ENCODE measurements at regions not wholly inside any gene's neighbourhood (a gene's known extent, or its start where the extent isn't known, plus 50 kb on each side); places are given as distances from the start of the nearest gene placed in this dataset.

DNA sequence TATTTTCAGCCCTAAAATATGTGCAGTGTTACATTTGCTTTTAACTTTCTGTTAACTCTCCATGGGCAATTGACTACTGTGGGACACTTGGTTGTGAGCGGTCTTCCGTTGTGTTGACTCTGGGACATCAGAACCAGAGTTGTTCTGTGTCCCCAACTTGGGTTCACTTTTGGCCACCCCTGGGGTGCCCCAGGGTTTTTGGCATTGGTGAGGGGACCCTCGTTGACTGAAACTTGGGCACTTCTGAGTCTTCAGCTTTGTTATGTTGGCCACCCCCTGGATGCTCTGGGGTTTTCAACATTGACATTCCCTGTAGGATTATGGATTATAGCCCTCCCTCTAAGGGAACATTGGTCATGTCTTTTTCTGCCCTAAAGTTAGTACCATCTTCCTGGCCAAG is 57.1 kb downstream of the OR10H4 start:
- ChIA-PET CTCF (no interaction called here), POLR2A (no interaction called here)
- ATAC-seq = no peak
- Mint-ChIP-seq H3K27me3 (no peaks in the 10 kb centered on the region), H3K27ac (no peak overlapping the region), H3K36me3 (ENCODE audit: low read depth) (no peaks in the 10 kb centered on the region), H3K4me3 (no peak overlapping the region), H3K4me1 (ENCODE audit: low read depth) (peaks cover 20% of the 10 kb centered on the region), H3K9me3 (no peaks in the 10 kb centered on the region)
- intact Hi-C loops (cut with micrococcal nuclease) = no loop called here
- DNase-seq = no peak
- TF ChIP-seq, protein P1, sequence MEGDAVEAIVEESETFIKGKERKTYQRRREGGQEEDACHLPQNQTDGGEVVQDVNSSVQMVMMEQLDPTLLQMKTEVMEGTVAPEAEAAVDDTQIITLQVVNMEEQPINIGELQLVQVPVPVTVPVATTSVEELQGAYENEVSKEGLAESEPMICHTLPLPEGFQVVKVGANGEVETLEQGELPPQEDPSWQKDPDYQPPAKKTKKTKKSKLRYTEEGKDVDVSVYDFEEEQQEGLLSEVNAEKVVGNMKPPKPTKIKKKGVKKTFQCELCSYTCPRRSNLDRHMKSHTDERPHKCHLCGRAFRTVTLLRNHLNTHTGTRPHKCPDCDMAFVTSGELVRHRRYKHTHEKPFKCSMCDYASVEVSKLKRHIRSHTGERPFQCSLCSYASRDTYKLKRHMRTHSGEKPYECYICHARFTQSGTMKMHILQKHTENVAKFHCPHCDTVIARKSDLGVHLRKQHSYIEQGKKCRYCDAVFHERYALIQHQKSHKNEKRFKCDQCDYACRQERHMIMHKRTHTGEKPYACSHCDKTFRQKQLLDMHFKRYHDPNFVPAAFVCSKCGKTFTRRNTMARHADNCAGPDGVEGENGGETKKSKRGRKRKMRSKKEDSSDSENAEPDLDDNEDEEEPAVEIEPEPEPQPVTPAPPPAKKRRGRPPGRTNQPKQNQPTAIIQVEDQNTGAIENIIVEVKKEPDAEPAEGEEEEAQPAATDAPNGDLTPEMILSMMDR (IDR thresholded peaks at IDR 0.05) = no peak

DNA sequence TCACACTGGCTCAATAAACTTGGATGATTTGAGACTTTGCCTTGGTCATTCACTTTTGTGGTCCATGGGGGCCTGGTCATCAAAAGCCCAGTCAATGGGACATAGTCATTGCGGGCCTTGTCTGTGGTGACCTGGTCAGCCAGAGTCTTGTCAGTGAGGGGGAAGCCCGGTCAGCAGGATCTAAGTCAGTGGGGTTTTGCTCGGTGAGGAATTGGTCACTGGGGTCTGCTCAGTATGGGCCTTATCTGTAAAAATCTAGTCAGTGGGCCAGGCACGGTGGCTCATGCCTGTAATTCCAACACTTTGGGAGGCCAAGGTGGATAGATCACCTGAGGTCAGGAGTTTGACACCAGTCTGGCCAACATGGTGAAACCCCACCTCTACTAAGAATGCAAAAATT is 63.7 kb upstream of the TPM4 start:
- no peaks in the 10 kb centered on the region for H3K9me3 Mint-ChIP-seq
- ChIA-PET CTCF (no interaction called here), POLR2A (no interaction called here)
- intact Hi-C loops (cut with micrococcal nuclease) = no loop called here
- H3K4me3 Mint-ChIP-seq = no peak overlapping the region
- no peaks in the 10 kb centered on the region for H3K4me1 Mint-ChIP-seq (ENCODE audit: low read depth)
- TF ChIP-seq, protein P1 (IDR thresholded peaks at IDR 0.05) = no peak
- ATAC-seq (no peak), DNase-seq (no peak)
- H3K27me3 Mint-ChIP-seq = no peaks in the 10 kb centered on the region
- no peaks in the 10 kb centered on the region for H3K36me3 Mint-ChIP-seq (ENCODE audit: low read depth)
- no peak overlapping the region for H3K27ac Mint-ChIP-seq

DNA sequence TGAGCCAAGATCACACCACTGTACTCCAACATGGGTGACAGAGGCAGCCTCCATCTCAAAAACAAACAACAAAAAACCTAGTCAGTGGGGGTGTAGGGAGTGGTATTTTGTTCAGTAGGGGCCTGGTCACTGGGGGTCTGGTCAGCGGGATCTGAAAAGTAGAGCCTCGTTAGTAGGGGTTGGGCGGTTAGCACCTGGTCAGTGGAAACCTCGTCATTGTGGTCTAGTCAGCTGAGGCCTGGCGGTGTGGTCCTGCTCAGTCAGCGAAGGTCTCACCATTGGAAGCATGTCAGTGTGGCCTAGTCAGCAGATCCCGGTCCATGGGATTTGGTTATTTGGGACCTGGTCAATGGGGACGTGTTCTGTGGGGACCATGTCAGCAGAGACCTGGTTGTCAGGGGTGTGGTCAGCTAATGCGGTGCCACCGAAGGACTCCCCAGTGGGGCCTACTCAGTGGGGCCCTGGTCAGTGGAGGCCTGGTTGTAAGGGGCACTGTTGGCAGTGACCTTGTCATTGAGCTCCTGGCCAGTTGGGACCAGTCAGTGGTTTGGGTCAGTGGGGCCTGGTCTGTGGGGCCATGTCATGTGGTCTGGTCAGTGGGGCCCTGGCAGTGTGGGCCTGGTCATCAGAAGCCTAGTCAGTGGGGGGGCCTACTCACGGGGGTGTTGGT is 63.0 kb upstream of the TPM4 start:
- intact Hi-C loops (cut with micrococcal nuclease) = no loop called here
- no peaks in the 10 kb centered on the region for H3K4me1 Mint-ChIP-seq (ENCODE audit: low read depth)
- no peaks in the 10 kb centered on the region for H3K27me3 Mint-ChIP-seq
- ATAC-seq = no peak
- no peak overlapping the region for H3K4me3 Mint-ChIP-seq
- H3K27ac Mint-ChIP-seq = no peak overlapping the region
- TF ChIP-seq, protein P1 (IDR thresholded peaks at IDR 0.05) = no peak
- no peaks in the 10 kb centered on the region for H3K36me3 Mint-ChIP-seq (ENCODE audit: low read depth)
- no peak for DNase-seq
- ChIA-PET CTCF (no interaction called here), POLR2A (no interaction called here)
- H3K9me3 Mint-ChIP-seq = no peaks in the 10 kb centered on the region

DNA sequence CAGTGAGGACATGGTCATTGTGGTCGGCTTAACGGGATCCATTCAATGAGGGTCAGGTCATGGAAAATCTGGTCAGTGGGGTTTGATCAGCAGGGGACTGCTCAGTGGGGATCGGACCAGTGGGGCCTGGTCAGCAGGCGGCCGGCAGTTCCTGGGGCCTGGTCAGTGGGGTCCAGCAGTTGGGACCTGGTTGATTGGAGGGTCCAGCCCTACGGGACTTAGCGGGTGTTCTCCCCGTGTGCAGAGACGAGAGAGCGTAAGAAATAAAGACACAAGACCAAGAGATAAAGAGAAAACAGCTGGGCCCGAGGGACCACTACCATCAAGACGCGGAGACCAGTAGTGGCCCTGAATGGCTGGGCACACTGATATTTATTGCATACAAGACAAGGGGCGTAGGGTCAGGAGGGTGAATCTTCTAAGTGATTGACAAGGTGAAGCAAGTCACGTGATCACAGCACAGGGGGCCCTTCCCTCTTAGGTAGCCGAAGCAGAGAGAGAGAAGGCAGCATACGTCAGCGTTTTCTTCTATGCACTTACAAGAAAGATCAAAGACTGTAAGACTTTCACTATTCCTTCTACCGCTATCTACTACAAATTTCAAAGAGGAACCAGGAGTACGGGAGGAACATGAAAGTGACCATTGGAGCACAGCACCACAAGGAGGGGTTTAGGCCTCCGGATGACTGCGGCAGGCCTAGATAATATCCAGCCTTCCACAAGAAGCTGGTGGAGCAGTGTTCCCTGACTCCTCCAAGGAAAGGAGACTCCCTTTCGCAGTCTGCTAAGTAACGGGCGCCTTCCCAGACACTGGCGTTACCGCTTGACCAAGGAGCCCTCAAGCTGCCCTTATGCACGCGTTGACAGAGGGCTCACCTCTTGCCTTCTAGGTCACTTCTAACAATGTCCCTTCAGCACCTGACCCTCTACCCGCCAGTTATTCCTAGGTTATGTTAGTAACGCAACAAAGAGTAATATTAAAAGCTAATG is 62.1 kb upstream of the TPM4 start:
- ATAC-seq (no peak), DNase-seq (no peak)
- Mint-ChIP-seq H3K9me3 (no peaks in the 10 kb centered on the region), H3K4me1 (ENCODE audit: low read depth) (no peaks in the 10 kb centered on the region), H3K36me3 (ENCODE audit: low read depth) (no peaks in the 10 kb centered on the region), H3K27me3 (no peaks in the 10 kb centered on the region), H3K27ac (no peak overlapping the region), H3K4me3 (no peak overlapping the region)
- TF ChIP-seq, protein P1 (IDR thresholded peaks at IDR 0.05) = no peak
- intact Hi-C loops (cut with micrococcal nuclease) = no loop called here
- CTCF ChIA-PET = no interaction called here
- POLR2A ChIA-PET = no interaction called here
